ENCODE measurements at regions not wholly inside any gene's neighbourhood (a gene's known extent, or its start where the extent isn't known, plus 50 kb on each side); places are given as distances from the start of the nearest gene placed in this dataset.

- TF ChIP-seq CTCF (conservative IDR thresholded peaks at IDR 0.05) (no peak), ZFX (IDR thresholded peaks at IDR 0.05) (no peak)
These were observed 67.1 kb upstream of the XPO1 start for GRCh38 chr2:61605245-61605644.

Measured in C4-2B (cell line).